ENCODE measurements at regions not wholly inside any gene's neighbourhood (a gene's known extent, or its start where the extent isn't known, plus 50 kb on each side); places are given as distances from the start of the nearest gene placed in this dataset.

DNA sequence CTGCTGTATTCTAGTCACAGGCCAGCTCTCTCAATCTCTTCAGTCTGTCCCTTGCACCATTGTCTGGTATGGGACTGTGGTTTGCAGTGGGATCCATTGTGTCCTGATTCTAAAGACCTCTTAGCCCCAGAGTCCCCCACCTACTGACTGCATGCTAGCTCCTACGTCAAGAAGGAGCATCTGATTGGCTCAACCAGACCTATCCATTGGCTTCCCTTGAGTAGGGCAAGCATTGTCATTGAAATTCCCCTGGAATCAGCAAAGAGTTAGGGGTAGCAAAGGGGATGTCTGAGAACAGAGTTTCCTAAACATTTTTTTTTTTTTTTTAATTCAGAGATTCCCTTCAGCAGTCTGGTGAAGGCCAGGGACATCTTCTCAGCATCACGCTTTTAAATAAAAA, 175.3 kb upstream of the MPHOSPH6 start:
- TF ChIP-seq, protein P1, sequence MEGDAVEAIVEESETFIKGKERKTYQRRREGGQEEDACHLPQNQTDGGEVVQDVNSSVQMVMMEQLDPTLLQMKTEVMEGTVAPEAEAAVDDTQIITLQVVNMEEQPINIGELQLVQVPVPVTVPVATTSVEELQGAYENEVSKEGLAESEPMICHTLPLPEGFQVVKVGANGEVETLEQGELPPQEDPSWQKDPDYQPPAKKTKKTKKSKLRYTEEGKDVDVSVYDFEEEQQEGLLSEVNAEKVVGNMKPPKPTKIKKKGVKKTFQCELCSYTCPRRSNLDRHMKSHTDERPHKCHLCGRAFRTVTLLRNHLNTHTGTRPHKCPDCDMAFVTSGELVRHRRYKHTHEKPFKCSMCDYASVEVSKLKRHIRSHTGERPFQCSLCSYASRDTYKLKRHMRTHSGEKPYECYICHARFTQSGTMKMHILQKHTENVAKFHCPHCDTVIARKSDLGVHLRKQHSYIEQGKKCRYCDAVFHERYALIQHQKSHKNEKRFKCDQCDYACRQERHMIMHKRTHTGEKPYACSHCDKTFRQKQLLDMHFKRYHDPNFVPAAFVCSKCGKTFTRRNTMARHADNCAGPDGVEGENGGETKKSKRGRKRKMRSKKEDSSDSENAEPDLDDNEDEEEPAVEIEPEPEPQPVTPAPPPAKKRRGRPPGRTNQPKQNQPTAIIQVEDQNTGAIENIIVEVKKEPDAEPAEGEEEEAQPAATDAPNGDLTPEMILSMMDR (IDR thresholded peaks at IDR 0.05) = no peak
- no peak for DNase-seq
- Mint-ChIP-seq H3K4me3 (no peak overlapping the region), H3K4me1 (peaks cover 7% of the 10 kb centered on the region), H3K27me3 (ENCODE audit: low read depth, poor library complexity) (peaks cover 12% of the 10 kb centered on the region), H3K27ac (no peak overlapping the region), H3K9me3 (peaks cover 8% of the 10 kb centered on the region), H3K36me3 (ENCODE audit: low read depth) (no peaks in the 10 kb centered on the region)

DNA sequence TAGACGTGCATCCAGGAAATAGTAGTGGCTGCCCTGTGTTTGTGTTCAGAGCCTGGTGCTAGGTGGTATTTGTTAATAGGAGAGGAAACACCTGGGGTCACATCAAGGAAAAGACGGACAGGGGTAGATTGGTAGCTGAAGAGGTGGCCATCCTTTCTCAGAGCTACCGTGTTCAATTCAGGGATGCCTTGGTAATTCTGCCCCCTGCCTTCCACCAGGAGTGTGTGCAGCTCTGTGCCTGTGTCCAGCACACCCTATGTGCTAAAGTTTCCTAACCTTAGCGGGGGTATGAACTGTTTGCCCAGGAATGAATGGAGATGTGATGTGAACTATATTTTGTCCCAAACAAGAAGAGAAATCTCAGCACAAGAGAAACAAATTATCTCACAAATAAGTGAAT, 174.1 kb upstream of the MPHOSPH6 start:
- TF ChIP-seq, protein P1 (IDR thresholded peaks at IDR 0.05) = peak; percentile 60
- H3K9me3 Mint-ChIP-seq = peaks cover 8% of the 10 kb centered on the region
- DNase-seq = peak; percentile 22
- peaks cover 7% of the 10 kb centered on the region for H3K4me1 Mint-ChIP-seq
- peaks cover 16% of the 10 kb centered on the region for H3K27me3 Mint-ChIP-seq (ENCODE audit: low read depth, poor library complexity)
- H3K4me3 Mint-ChIP-seq = no peak overlapping the region
- no peak overlapping the region for H3K27ac Mint-ChIP-seq
- H3K36me3 Mint-ChIP-seq (ENCODE audit: low read depth) = no peaks in the 10 kb centered on the region

DNA sequence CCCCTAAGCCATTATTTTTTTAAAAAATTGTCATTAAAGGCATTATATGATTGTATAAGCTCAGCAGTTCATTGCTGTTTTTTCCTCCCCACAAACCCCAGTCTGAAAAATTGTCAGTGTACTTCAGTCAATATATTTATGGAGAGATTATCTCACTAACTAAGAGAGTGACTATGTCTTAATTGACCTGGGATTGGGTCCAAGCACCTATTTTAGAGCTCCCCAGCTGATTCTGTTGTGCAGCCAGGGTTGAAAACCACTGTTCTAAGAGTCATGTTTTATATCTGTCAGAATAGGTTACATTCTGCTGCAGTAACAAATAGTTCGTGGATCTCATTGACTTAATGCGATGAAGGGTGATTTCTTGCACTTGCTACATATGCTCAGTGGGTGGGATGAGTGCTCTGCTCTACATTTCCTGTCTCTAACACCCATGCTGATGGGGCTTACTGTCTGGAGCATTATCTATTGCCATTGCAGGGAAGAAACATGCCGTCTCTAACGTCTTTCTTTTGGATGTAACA, 171.2 kb upstream of the MPHOSPH6 start:
- H3K27me3 Mint-ChIP-seq (ENCODE audit: low read depth, poor library complexity) = peaks cover 12% of the 10 kb centered on the region
- no peaks in the 10 kb centered on the region for H3K4me1 Mint-ChIP-seq
- TF ChIP-seq, protein P1 (IDR thresholded peaks at IDR 0.05) = no peak
- no peak for DNase-seq
- peaks cover 10% of the 10 kb centered on the region for H3K9me3 Mint-ChIP-seq
- no peak overlapping the region for H3K4me3 Mint-ChIP-seq
- no peak overlapping the region for H3K27ac Mint-ChIP-seq
- no peaks in the 10 kb centered on the region for H3K36me3 Mint-ChIP-seq (ENCODE audit: low read depth)

DNA sequence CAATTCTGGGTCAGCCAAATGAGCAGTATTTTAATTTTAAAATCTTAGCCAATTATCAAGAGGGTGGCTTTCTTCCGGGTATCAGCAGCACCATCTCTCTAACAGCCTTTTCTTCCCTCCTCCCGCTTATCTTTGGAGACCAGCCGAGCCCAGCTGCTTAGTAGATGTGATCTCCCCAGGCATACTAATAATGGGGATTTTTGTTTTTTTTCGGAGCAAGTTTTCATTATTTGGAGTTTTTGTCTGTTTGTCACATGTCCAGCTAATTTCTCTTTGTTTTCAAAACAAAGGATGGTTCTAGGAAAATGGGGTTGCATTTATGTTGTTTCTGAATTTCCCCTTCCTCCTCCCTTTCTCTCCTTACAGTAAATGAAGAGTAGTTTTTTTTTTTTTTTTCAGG, 170.5 kb upstream of the MPHOSPH6 start:
- Mint-ChIP-seq H3K27me3 (ENCODE audit: low read depth, poor library complexity) (peaks cover 14% of the 10 kb centered on the region), H3K9me3 (peaks cover 16% of the 10 kb centered on the region), H3K36me3 (ENCODE audit: low read depth) (no peaks in the 10 kb centered on the region), H3K4me1 (no peaks in the 10 kb centered on the region), H3K4me3 (no peak overlapping the region), H3K27ac (no peak overlapping the region)
- TF ChIP-seq, protein P1 (IDR thresholded peaks at IDR 0.05) = no peak
- DNase-seq = no peak

DNA sequence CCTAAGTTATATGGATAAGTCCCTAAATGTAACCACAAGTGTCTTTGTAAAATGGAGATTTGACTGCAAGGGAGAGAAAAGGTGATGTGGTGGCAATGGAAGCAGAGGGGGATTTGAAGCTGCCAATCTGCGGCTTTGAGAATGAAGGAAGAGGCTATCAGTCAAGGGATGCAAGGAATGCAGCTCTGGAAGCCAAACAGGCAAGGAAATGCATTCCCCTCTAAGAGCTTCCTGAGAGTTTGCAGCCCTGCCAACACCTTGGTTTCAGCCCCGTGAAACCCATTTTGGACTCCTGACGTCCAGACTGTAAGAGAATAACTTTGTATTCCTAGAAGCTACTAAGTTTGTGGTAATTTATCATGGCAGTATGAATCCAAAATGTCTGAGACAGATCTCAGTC, 167.3 kb upstream of the MPHOSPH6 start:
- Mint-ChIP-seq H3K27me3 (ENCODE audit: low read depth, poor library complexity) (peaks cover 15% of the 10 kb centered on the region), H3K4me3 (no peak overlapping the region)
- DNase-seq = no peak

More for the DNA sequence above, 167.3 kb upstream of the MPHOSPH6 start:
- Mint-ChIP-seq H3K27ac (no peak overlapping the region), H3K4me1 (peaks cover 10% of the 10 kb centered on the region), H3K9me3 (peaks cover 19% of the 10 kb centered on the region), H3K36me3 (ENCODE audit: low read depth) (no peaks in the 10 kb centered on the region)
- TF ChIP-seq, protein P1 (IDR thresholded peaks at IDR 0.05) = no peak
